IMR-90 (cell line): ENCODE measurements at regions not wholly inside any gene's neighbourhood (a gene's known extent, or its start where the extent isn't known, plus 50 kb on each side); places are given as distances from the start of the nearest gene placed in this dataset.

Source experiments
- ATAC-seq: fragments of 200-7000 bp; cut with Tn5 transposase; 2 replicates; pipeline ENCODE4 v1.9.1; 2020; ENCODE audit warnings: low read depth, mild to moderate bottlenecking, moderate library complexity
- BruUV-seq: library from RNA; stranded (reverse); fragments of 400-500 nt; replicated peaks from 2 replicates; lab custom pipeline; 2021; lab: Mats Ljungman, UMichigan
- CTCF ChIA-PET: fragments of 300-600 bp; formaldehyde crosslinking; extraction: SDS; loops from one replicate; lab custom pipeline; 2021; ENCODE audit warnings: antibody characterized with exemption; lab: Yijun Ruan, JAX
- POLR2A ChIA-PET: fragments of 300-600 bp; sonication (Branson Sonifier 250); formaldehyde crosslinking; loops from one replicate; lab custom pipeline; 2022; ENCODE audit warnings: antibody characterized with exemption; ENCODE audit not compliant: unreplicated experiment; lab: Charles Lee
- DNase-seq: peaks from one replicate; pipeline ENCODE4 v3.0.0; 2013
- H2AFZ ChIP-seq: replicated peaks from 2 replicates; pipeline ENCODE3; 2013; ENCODE audit warnings: low read length, mild to moderate bottlenecking; ENCODE audit not compliant: poor library complexity
- H2AK5ac ChIP-seq: 2 replicates; pipeline ENCODE4 v1.6.1; 2013; ENCODE audit warnings: low read depth, low read length, inconsistent platforms
- H2AK9ac ChIP-seq: replicated peaks from 2 replicates; pipeline ENCODE3; 2013; ENCODE audit warnings: mild to moderate bottlenecking, low read depth, low read length, moderate library complexity; ENCODE audit not compliant: poor library complexity
- H2BK120ac ChIP-seq: 2 replicates; pipeline ENCODE4 v1.6.1; 2013; ENCODE audit warnings: low read depth, low read length, inconsistent platforms
- H2BK15ac ChIP-seq: 3 replicates; pipeline ENCODE4 v1.6.1; 2013; ENCODE audit warnings: low read depth, low read length, inconsistent platforms
- H2BK20ac ChIP-seq: 2 replicates; pipeline ENCODE4 v1.6.1; 2013; ENCODE audit warnings: low read depth, mild to moderate bottlenecking, inconsistent platforms, low read length, moderate library complexity
- H2BK5ac ChIP-seq: 2 replicates; pipeline ENCODE4 v1.6.1; 2013; ENCODE audit warnings: mild to moderate bottlenecking, low read depth, low read length, inconsistent platforms; ENCODE audit not compliant: poor library complexity, severe bottlenecking
- H3K14ac ChIP-seq: replicated peaks from 2 replicates; pipeline ENCODE4 v1.6.1; 2013; ENCODE audit warnings: low read depth, low read length, inconsistent platforms
- H3K18ac ChIP-seq: 2 replicates; pipeline ENCODE4 v1.6.1; 2013; ENCODE audit warnings: low read depth, low read length, control low read depth
- H3K23ac ChIP-seq: 2 replicates; pipeline ENCODE4 v1.6.1; 2013; ENCODE audit warnings: low read depth, low read length, inconsistent platforms
- H3K27ac ChIP-seq: 2 replicates; pipeline ENCODE4 v1.5.1; 2013; ENCODE audit warnings: mild to moderate bottlenecking, control low read depth, low read length; ENCODE audit not compliant: insufficient read depth
- H3K27me3 ChIP-seq: 2 replicates; pipeline ENCODE4 v1.6.1; 2013; ENCODE audit warnings: low read length; ENCODE audit not compliant: control insufficient read depth, insufficient read depth
- H3K36me3 ChIP-seq: 2 replicates; pipeline ENCODE4 v1.6.1; 2013; ENCODE audit warnings: low read length, mixed read lengths; ENCODE audit not compliant: control insufficient read depth, insufficient read depth
- H3K4ac ChIP-seq: 2 replicates; pipeline ENCODE4 v1.6.1; 2013; ENCODE audit warnings: low read depth, low read length, inconsistent platforms
- H3K4me1 ChIP-seq: 2 replicates; pipeline ENCODE4 v1.6.1; 2013; ENCODE audit warnings: low read length, mixed read lengths; ENCODE audit not compliant: control insufficient read depth, insufficient read depth
- H3K4me2 ChIP-seq: 2 replicates; pipeline ENCODE4 v1.6.1; 2013; ENCODE audit warnings: low read depth, mild to moderate bottlenecking, control low read depth, low read length, moderate library complexity
- H3K4me3 ChIP-seq: 2 replicates; pipeline ENCODE4 v1.5.1; 2013; ENCODE audit warnings: low read depth, mild to moderate bottlenecking, control low read depth, low read length, moderate library complexity; ENCODE audit not compliant: insufficient read depth
- H3K56ac ChIP-seq: 2 replicates; pipeline ENCODE4 v1.6.1; 2013; ENCODE audit warnings: low read length, inconsistent platforms; ENCODE audit not compliant: insufficient read depth; ENCODE audit errors: extremely low read depth
- H3K79me1 ChIP-seq, 2 experiments: 2 replicates each; pipeline ENCODE4 v1.6.1; 2013; ENCODE audit warnings: low read length in 2 of 2, inconsistent platforms in 1 of 2, low read depth in 1 of 2
- H3K9ac ChIP-seq: 2 replicates; pipeline ENCODE4 v1.6.1; 2013; ENCODE audit warnings: low read depth, low read length, control low read depth
- H3K9me1 ChIP-seq: 2 replicates; pipeline ENCODE4 v1.6.1; 2013; ENCODE audit warnings: low read length, inconsistent platforms; ENCODE audit not compliant: insufficient read depth
- H3K9me3 ChIP-seq: 2 replicates; pipeline ENCODE4 v1.6.1; 2013; ENCODE audit warnings: low read length; ENCODE audit not compliant: control insufficient read depth, insufficient read depth
- H4K20me1 ChIP-seq: 2 replicates; pipeline ENCODE4 v1.6.1; 2013; ENCODE audit warnings: low read length, inconsistent platforms; ENCODE audit not compliant: insufficient read depth
- H4K5ac ChIP-seq: 2 replicates; pipeline ENCODE4 v1.6.1; 2013; ENCODE audit warnings: mild to moderate bottlenecking, low read depth, low read length, control low read depth
- H4K8ac ChIP-seq, 2 experiments: 2 replicates each; pipeline ENCODE4 v1.6.1; 2013; ENCODE audit warnings: low read depth in 2 of 2, low read length in 2 of 2, control low read depth in 1 of 2, inconsistent platforms in 1 of 2
- H4K91ac ChIP-seq: 2 replicates; pipeline ENCODE4 v1.6.1; 2013; ENCODE audit warnings: low read depth, low read length, inconsistent platforms; ENCODE audit not compliant: insufficient read depth
- CHD1 ChIP-seq: IDR thresholded peaks from 2 replicates; pipeline ENCODE4 v1.6.1; 2012; ENCODE audit warnings: low read depth, low read length, improper control_type of control experiment
- SMC3 ChIP-seq: fragments of 150-350 bp; IDR thresholded peaks from 2 replicates; pipeline ENCODE4 v1.6.1; 2016; ENCODE audit warnings: low read depth, mild to moderate bottlenecking, antibody characterized with exemption, low read length, moderate library complexity
- WGBS, 2 experiments: methylation state at CpG; one replicate each; pipeline versions ENCODE4 v1.1.5 to v1.1.7; 2013; ENCODE audit warnings: missing lambda C conversion rate in 2 of 2; ENCODE audit not compliant: insufficient read length in 1 of 2; ENCODE audit errors: extremely low coverage in 2 of 2; 5-methylcytosine and 5-hydroxymethylcytosine counted together
- dilution Hi-C: fragments of 300-500 bp; cut with HindIII; formaldehyde crosslinking; loops from one replicate; pipeline ENCODE4 v1.14.3; 2018; ENCODE audit warnings: low sequenced_read_pairs; ENCODE audit not compliant: unreplicated experiment
- in situ Hi-C: fragments of 300-500 bp; cut with MboI; formaldehyde crosslinking; loops from 3 replicates; pipeline ENCODE4 v1.14.3; 2019; ENCODE audit warnings: low sequenced_read_pairs, inconsistent platforms, mixed read lengths
- intact Hi-C: fragments of 100-400 bp; cut with micrococcal nuclease; formaldehyde crosslinking; loops from 2 replicates; pipeline ENCODE4 v1.10.0; 2022

GRCh38 chr3:103924544-103924943 is 1442.2 kb upstream of the ALCAM start:
- H2AK5ac ChIP-seq = no peak overlapping the region

More at GRCh38 chr3:103924544-103924943, 1442.2 kb upstream of the ALCAM start:
- in situ Hi-C loops = no loop called here
- Histone ChIP-seq H3K36me3 (no peaks in the 10 kb centered on the region), H3K79me1 (no peaks in the 10 kb centered on the region), H3K14ac (no peak overlapping the region), H3K4me1 (no peaks in the 10 kb centered on the region), H3K4me3 (no peak overlapping the region), H3K9me3 (no peaks in the 10 kb centered on the region), H2BK20ac (no peak overlapping the region), H3K27ac (no peak overlapping the region), H3K27me3 (no peaks in the 10 kb centered on the region), H2BK120ac (no peak overlapping the region), H2AFZ (no peak overlapping the region), H4K8ac (no peak overlapping the region), H3K18ac (no peak overlapping the region), H2BK5ac (no peak overlapping the region), H3K23ac (no peak overlapping the region), H3K4ac (no peak overlapping the region), H4K5ac (no peak overlapping the region), H2AK9ac (no peak overlapping the region), H3K4me2 (no peak overlapping the region), H2BK15ac (no peak overlapping the region), H3K56ac (no peak overlapping the region), H4K91ac (no peak overlapping the region), H3K9ac (no peak overlapping the region), H4K20me1 (no peaks in the 10 kb centered on the region), H3K9me1 (no peaks in the 10 kb centered on the region)
- dilution Hi-C loops = no loop called here
- no peak for TF ChIP-seq SMC3
- TF ChIP-seq CHD1 = no peak
- intact Hi-C loops = no loop called here
- ATAC-seq (no peak), DNase-seq (no peak)
- BruUV-seq = no TSS peak
- no CpG with 5 or more reads among the region's 1 CpG for WGBS, 2 experiments
- POLR2A ChIA-PET = no interaction called here
- CTCF ChIA-PET = no interaction called here
